NCI-H1694 (cell line): ENCODE measurements at regions not wholly inside any gene's neighbourhood (a gene's known extent, or its start where the extent isn't known, plus 50 kb on each side); places are given as distances from the start of the nearest gene placed in this dataset.
A peak's percentile ranks its signal among the peaks of the same experiment; 100 is the strongest.

Experiments
- DNase-seq: peaks from one replicate; lab custom pipeline; 2025; lab: John Stamatoyannopoulos, UW

GRCh38 chr4:54988655-54989054 is 136.7 kb downstream of the KDR start:
- DNase-seq: no peak

DNA sequence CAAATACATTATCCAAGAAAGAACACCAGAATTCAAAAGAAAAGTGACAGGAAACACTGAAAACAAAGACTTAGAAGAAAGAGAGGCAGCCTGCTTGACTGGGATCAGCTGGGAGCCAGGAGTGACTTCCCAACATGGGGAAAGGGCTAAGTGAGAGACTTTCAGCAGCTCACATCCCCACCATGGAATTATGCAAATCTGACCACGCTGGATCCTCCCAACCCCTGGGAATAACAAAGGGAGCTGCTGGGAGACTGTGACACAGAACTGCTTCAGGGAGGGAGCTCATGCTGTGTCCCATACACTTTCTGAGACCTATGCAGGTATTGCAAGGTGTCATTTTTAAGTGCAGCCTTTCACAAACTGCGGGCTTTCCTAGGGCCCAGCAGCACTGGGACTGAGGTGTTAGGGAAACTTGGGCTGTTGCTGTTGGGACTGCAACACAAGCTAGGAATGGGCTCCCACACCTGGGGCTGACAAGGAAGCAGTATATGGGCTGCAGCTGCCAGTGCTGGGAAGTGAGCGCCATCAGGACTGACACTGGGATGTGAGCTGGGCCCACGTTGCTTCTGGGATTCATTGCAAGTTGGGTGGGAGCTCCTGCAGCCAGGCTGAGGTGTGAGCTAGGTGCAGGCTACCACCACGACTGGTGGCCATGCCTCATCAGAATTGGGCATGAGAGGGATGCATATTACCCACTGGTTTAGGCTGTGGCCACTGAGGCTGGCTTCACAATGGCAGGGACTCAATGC is 139.1 kb downstream of the KDR start:
- no peak for DNase-seq

DNA sequence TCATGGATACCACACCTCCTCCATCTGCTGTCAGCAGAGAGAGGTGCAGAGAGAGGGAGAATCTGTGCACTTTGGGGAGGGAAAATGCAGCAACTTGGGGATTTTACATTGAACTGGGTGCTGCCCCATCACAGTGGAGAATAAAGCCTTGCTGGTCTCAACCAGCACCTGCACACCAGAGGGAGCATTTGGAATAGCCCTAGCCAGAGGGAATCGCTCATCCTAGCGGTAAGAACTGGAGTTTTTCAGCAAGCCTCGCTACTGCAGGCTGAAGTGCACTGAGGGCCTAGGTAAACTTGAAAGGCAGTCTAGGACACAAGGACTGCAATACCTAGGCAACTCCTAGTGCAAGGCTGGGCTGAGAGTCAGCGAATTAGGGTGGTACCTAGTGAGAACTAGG is 148.7 kb downstream of the KDR start:
- DNase-seq: no peak

- DNase-seq: no peak
Observed at GRCh38 chr4:54976031-54976430, 149.4 kb downstream of the KDR start.

DNA sequence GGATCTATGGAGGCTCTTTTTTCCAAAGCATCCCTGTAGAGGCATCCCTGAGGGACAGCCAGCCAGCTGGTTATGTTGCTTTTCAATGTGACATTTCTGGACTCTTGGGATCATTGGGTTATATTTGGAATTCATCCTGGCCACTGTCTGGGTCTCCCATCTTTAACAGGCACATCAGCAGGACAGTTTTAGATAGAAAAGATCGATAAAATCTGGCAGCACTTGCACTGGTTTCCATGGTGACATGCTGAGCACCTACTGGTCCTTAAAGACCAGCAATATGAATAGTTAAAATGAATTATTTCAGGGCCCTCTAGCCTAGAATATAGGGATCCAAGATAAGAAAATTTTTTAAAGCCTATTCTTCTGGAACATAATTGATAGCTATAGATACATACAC is 151.6 kb downstream of the KDR start:
- no peak for DNase-seq

DNA sequence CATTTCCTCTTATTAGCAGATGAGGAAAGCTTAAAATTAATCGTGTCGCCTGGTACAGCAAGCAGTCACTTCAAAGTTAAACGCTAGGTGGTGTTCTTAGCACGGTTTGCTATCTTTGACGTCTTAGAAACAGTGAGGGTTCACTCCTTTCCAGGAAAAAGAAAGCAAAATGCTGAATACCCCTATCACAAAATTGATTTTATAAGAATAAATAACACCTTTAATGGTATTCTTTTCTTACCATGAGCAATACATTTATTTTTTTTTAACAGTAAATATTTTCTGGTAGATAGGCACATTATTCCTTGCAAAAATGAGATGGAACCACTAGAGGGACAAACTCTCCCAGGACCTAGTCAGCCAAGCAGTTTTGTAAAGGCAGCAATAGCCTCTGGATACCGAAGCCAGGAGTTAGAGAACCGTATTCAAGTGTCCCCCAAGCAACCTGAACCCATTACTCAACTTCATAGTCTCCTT is 153.9 kb downstream of the KDR start:
- DNase-seq: peak; percentile 17

GRCh38 chr4:54967289-54967688 is 158.1 kb downstream of the KDR start:
- no peak for DNase-seq

DNA sequence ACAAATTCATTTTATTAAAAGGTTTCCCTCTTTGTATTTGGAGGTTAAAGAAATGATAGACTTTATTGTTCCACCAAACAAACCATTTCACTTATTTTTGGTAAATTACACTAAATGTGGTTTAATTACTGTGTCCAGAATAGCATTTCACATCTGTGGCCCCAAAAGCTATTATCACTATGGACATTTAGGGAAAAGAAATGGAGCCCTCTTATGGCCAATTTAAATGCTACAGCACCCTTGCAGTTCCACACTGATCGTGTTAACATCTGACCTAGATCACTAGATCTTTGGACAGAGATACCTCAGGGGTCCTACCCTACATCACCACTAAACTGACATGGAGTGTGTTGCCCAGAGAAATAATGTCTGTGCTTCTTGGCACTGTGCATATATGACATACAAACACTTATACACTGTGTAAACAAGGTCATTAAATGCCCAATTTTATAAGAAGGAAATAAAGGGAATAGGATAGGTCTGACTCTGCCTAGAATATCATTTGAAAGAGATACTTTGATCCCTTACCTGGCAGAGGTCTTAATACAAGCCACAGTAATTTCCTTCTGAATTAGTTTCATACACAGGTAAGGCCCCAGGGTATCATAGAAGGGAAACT is 163.9 kb downstream of the KDR start:
- DNase-seq: no peak

- no peak for DNase-seq
Observed at GRCh38 chr4:54959651-54960116, 165.7 kb downstream of the KDR start.

GRCh38 chr4:54959131-54959530 is 166.3 kb downstream of the KDR start:
- DNase-seq: no peak

DNA sequence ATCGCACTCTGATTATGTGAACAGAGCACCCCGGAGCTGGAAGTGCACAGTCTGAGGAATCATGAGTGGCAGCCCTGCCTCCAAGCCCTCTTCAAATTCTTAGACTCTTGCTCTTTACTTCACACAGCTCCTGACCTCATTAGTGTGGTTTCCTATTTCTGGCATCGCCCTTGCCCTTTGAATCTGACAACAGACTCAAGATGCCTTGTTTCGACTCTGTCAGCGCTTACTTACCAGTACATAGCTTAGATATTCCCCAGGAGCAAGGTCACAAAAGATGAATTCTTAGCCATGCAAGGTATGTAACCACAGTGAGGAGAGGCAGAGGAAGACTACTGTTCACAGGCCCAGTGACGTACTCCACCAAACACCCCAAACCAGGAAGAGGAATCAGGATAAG is 167.2 kb downstream of the KDR start:
- no peak for DNase-seq

GRCh38 chr4:54954656-54955388 is 170.6 kb downstream of the KDR start:
- DNase-seq: no peak

GRCh38 chr4:54946741-54947140 is 178.7 kb downstream of the KDR start:
- DNase-seq: no peak

DNA sequence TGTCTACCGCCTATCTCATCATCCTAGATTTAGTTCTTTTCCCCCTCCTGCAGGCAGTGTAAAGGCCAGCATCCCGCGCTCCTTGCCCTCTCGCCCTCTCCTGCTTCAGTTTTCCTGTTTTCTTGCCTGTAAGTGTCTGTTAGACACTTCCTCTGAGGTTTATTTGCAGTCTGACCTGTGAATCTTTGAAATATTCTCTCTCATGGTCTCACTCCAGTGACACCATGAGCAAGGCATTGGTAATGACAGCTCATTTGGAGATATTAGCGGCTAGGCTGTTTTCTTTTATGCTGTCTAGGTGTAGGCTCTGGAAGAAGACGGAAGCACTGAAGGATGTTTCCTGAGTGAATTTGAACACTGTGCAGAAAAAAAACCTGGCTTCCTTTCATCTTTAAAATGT is 179.6 kb downstream of the KDR start:
- no peak for DNase-seq

- no peak for DNase-seq
Observed at GRCh38 chr4:54942721-54943120, 182.7 kb downstream of the KDR start.

GRCh38 chr4:54941994-54942552 is 183.3 kb downstream of the KDR start:
- DNase-seq: no peak

GRCh38 chr4:54940996-54941865 is 184.2 kb downstream of the KDR start:
- no peak for DNase-seq

DNA sequence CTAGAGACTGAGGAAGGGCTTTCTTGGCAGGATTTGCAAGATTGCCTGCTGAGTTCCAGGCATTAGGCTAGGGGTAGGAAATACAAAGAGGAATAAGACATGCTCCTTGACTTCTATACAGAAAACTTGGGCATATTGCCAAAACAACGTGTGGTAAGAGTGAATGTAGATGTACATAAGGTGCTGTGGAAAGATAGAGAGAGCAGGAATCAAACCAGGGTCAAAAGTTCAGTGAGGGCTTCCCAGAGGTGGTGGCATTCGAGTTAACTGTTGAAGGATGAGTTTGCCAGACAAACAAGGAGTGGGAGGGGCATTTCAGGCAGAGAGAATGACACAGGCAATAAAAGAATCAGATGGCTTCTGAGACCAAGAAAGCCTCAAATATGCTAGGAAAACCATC is 187.9 kb downstream of the KDR start:
- no peak for DNase-seq

- DNase-seq: no peak
Observed at GRCh38 chr4:54933579-54933978, 191.8 kb downstream of the KDR start.

- no peak for DNase-seq
Observed at GRCh38 chr4:54930226-54930625, 195.2 kb downstream of the KDR start.

- DNase-seq: peak; percentile 74
Observed at GRCh38 chr4:54929459-54929858, 195.9 kb downstream of the KDR start.

DNA sequence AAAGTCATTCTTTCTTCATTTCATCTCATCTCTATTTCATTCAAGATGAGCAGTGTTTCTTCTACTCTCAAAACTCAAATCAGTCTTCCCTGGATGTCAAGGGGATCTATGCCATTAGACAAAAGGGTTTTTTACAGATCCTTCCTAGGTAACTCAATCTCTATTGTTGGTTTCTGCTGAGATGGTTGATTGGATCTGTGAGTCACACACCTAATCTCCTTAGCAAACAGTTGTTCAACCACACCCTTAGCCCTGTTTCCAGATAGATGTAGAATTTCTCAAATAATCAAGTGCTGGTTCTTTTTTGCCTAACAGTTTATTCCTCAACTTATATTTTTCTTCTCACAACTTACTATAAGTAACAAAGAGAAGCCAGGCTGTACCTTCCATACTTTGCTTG is 200.5 kb downstream of the KDR start:
- no peak for DNase-seq
